ENCODE measurements at regions not wholly inside any gene's neighbourhood (a gene's known extent, or its start where the extent isn't known, plus 50 kb on each side); places are given as distances from the start of the nearest gene placed in this dataset.

DNA sequence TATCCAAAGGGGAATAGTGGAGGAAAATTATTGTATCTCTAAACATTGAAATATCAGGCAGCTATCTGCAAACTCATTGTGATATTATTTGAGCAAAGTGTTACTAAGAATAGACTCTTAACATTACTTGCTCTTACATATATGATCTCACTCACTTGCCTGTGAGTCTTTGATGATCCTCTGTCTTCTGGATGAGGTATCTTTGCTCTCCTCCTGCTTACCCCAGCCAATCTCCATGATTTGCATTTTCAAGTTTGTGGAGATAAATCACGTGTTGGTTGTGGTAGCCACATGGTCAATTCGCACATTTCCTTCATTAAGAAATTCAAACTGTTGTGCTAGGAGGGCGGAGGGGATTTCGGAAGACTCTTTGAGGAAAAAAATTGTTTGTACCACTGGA, 169.9 kb upstream of the S100G start:
- H3K4me3 Mint-ChIP-seq = no peak overlapping the region
- ChIA-PET CTCF (no interaction called here), POLR2A (no interaction called here)
- peaks cover 15% of the 10 kb centered on the region for H3K4me1 Mint-ChIP-seq (ENCODE audit: low read depth)
- H3K27me3 Mint-ChIP-seq (ENCODE audit: low read depth) = no peaks in the 10 kb centered on the region
- no peaks in the 10 kb centered on the region for H3K9me3 Mint-ChIP-seq (ENCODE audit: insufficient read depth)
- no peak overlapping the region for H3K27ac Mint-ChIP-seq
- no peaks in the 10 kb centered on the region for H3K36me3 Mint-ChIP-seq (ENCODE audit: low read depth)
- DNase-seq = no peak
- ATAC-seq = no peak

DNA sequence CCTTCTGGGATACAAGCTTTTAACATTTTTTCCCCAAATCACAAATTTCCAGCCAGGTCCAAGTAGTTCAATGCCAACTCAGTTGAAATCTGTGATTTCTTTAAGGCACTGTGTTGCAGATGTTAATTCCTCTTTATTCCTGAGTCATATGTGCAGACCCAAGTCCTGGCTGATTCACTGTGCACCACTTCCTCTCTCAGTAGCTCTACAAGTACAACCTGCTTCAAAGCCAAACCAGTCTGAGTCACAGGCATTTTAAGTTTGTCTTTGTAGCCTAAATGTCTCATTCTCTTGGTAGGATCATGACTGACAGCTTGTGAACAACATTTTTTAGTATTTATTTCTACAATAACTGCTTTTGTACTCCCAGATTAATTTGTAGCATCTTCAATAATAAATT, 165.6 kb upstream of the S100G start:
- Mint-ChIP-seq H3K4me1 (ENCODE audit: low read depth) (peaks cover 15% of the 10 kb centered on the region), H3K9me3 (ENCODE audit: insufficient read depth) (no peaks in the 10 kb centered on the region), H3K27me3 (ENCODE audit: low read depth) (no peaks in the 10 kb centered on the region), H3K36me3 (ENCODE audit: low read depth) (no peaks in the 10 kb centered on the region), H3K4me3 (no peak overlapping the region), H3K27ac (peak overlapping the region; percentile 39)
- ATAC-seq (peak; percentile 80), DNase-seq (peak; percentile 49)
- ChIA-PET POLR2A (no interaction called here), CTCF (no interaction called here)

DNA sequence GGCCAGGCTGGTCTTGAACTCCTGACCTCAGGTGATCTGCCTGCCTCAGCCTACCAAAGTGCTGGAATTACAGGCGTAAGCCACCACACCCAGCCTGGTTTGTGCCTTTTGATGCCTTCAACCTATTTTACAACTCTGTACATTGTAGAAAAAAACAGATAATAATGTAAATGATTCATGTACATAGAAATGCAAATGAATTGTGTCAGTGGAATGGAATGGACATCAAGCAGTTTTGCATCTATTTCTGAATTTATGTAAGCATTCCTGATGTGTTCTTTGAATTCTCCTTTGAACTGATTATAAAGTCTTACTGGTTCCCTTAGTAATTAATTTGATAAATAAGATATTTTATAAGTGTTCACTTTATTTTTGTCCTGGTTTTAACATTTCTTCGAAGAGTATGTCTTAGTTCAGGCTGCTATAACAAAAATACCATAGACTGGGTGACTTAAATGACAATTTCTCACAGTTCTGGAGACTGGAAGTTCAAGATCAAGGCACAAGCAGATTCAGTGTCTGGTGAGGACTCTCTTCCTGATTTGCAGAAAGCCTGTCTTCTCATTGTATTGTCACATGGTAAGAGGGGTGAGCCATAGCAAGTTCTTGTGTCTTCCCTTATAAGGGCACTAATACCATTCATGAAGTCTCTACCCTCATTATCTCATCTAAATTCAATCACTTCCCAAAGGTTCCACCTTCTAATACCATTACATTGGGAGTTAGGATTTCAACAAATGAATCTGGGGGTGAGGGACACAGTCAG, 162.2 kb upstream of the S100G start:
- ChIA-PET POLR2A (no interaction called here), CTCF (no interaction called here)
- no peak for DNase-seq
- Mint-ChIP-seq H3K36me3 (ENCODE audit: low read depth) (no peaks in the 10 kb centered on the region), H3K4me1 (ENCODE audit: low read depth) (peaks cover 15% of the 10 kb centered on the region), H3K4me3 (no peak overlapping the region), H3K27me3 (ENCODE audit: low read depth) (peaks cover 1% of the 10 kb centered on the region), H3K9me3 (ENCODE audit: insufficient read depth) (no peaks in the 10 kb centered on the region), H3K27ac (no peak overlapping the region)
- ATAC-seq = no peak

DNA sequence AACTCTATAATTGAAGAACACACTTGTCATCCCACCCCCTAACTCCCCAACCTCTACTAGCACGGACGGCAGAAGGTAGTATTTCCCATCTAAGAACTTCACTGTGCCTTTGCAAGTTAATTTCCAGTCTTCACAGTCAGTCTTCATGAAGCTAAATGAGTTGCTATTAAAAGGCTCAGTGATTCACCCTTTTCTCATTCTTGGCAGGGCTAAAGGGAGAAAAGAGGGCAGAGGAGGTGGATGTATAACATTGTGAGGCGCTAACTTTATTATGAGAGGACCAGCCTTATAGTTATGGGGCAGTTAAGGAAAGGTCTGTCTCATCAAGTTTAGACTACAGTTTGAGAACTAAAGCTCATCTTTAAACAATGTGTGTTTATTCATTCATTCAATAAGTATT, 161.0 kb upstream of the S100G start:
- CTCF ChIA-PET = no interaction called here
- Mint-ChIP-seq H3K9me3 (ENCODE audit: insufficient read depth) (no peaks in the 10 kb centered on the region), H3K36me3 (ENCODE audit: low read depth) (no peaks in the 10 kb centered on the region), H3K4me3 (no peak overlapping the region), H3K27ac (no peak overlapping the region), H3K27me3 (ENCODE audit: low read depth) (peaks cover 1% of the 10 kb centered on the region), H3K4me1 (ENCODE audit: low read depth) (peaks cover 11% of the 10 kb centered on the region)
- POLR2A ChIA-PET = no interaction called here
- DNase-seq (no peak), ATAC-seq (no peak)

DNA sequence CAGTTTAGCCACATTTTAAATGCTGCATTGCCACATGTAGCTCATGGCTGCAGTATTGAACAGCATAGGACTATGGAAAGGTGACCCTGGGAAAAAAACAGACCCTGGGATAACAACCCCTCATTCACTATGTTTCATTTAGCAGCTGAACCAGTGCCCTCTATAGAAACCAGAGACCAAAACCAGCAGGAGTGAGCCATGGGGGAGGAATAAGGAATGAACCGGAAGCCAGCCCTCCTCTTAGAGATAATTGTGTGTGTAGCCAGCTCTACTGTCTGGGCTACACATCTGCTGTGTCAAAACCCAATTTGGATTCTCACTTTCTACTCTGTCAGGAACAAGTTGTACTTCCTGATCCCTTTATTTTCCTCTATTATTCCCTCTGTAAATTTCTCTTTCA, 158.5 kb upstream of the S100G start:
- no peak for ATAC-seq
- no peak overlapping the region for H3K4me3 Mint-ChIP-seq
- no peak for DNase-seq
- H3K9me3 Mint-ChIP-seq (ENCODE audit: insufficient read depth) = no peaks in the 10 kb centered on the region
- H3K27me3 Mint-ChIP-seq (ENCODE audit: low read depth) = peaks cover 1% of the 10 kb centered on the region
- no peak overlapping the region for H3K27ac Mint-ChIP-seq
- H3K36me3 Mint-ChIP-seq (ENCODE audit: low read depth) = no peaks in the 10 kb centered on the region
- ChIA-PET CTCF (no interaction called here), POLR2A (no interaction called here)
- no peaks in the 10 kb centered on the region for H3K4me1 Mint-ChIP-seq (ENCODE audit: low read depth)

DNA sequence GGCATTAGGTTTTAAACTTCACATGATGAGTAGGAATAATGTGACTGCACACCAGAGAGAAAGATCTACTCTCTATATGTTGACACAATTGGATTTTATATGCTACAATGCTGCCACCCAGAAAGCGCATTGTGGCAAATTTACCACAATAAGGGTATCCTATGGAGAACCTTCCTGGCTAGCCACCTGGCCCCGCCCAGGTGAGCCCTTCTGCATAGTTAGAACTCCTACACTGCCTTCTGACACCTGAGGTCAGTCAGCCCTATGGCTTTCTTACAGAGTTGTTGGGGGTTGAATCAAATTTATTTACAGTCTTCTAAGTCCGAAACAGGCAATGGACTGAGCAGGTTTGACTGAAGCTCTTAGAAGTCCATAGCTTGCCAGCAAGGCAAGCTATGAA, 153.8 kb upstream of the S100G start:
- ChIA-PET CTCF (no interaction called here), POLR2A (no interaction called here)
- Mint-ChIP-seq H3K36me3 (ENCODE audit: low read depth) (no peaks in the 10 kb centered on the region), H3K4me3 (no peak overlapping the region), H3K27me3 (ENCODE audit: low read depth) (peaks cover 1% of the 10 kb centered on the region), H3K4me1 (ENCODE audit: low read depth) (no peaks in the 10 kb centered on the region), H3K9me3 (ENCODE audit: insufficient read depth) (no peaks in the 10 kb centered on the region), H3K27ac (no peak overlapping the region)
- DNase-seq (no peak), ATAC-seq (no peak)

DNA sequence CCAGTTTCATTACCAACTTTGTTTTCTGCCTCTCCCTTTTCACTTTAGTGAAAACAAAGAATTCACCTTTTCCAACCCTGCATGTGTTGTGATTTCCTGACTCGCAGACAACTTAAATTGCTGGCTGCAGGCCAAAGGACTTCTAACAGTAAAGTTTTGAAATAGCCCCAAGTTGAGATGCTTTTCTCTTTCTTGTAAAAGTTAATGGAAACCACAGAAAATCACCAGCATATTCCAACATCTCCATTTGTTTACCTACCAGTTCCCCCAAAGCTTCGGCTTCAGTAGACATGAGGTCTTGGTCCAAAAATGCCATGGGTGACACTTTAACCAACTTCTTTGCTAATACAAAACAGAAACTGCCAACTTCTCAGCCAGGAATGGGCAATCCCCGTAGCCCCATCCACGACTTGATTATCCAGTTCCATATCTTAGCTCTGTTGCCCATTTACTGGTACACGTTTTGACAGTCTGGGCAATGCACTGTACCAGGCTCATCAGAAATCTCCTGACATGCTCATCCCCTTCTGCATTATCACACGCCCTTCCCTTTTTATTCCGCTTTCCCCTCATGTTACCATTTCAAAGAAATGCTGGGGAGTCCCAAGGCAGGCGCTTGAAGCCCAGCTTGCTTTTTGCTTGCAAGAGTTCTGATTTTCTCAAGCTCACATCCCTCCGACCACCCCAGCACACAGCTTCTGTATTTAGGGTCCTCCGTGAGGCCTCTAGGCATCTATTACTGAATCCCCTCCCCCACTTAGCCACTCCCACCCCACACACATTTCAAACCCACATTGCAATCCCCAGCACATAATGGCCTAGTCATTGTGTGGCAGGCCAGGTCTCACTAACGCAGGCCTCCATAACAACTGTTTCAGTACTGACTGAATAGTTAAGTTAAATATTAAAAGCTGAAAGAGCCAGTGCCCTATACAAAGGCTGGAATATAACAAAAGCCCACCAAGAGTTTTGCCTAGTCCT, 137.9 kb upstream of the S100G start:
- POLR2A ChIA-PET = no interaction called here
- no peak for DNase-seq
- CTCF ChIA-PET = no interaction called here
- Mint-ChIP-seq H3K27me3 (ENCODE audit: low read depth) (no peaks in the 10 kb centered on the region), H3K4me3 (no peak overlapping the region), H3K36me3 (ENCODE audit: low read depth) (no peaks in the 10 kb centered on the region), H3K4me1 (ENCODE audit: low read depth) (no peaks in the 10 kb centered on the region), H3K27ac (no peak overlapping the region), H3K9me3 (ENCODE audit: insufficient read depth) (no peaks in the 10 kb centered on the region)
- no peak for ATAC-seq

DNA sequence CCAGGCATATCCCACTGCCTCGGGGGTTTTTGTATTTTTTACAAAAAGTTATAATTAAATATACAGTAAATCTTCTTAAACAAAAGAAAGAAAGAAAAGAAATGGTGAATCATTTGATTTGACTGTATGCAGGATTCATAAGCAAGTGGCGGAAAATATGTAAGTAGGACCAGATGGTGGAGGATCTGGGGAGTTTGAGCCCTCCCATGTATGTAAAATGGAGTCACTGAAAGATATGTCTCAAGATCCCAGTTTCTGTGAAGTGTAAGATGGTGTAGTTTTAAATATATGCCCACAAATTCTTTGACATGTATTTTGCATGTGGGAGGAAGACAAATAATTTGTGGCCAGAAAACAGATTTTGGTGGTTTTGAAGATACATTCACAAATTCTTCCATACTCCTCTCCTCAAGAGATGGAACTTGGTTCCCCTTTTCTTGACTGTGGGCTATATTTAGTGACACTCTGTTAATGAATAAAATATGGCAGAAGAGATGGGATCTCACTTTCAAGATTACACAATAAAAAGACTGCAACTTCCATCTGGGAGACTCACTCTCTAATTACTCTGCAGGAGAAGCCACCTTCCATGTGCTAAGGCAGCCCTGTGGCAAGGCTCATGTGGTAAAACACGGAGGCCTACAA, 133.6 kb upstream of the S100G start:
- Mint-ChIP-seq H3K36me3 (ENCODE audit: low read depth) (no peaks in the 10 kb centered on the region), H3K27me3 (ENCODE audit: low read depth) (no peaks in the 10 kb centered on the region), H3K9me3 (ENCODE audit: insufficient read depth) (no peaks in the 10 kb centered on the region), H3K27ac (no peak overlapping the region), H3K4me1 (ENCODE audit: low read depth) (no peaks in the 10 kb centered on the region), H3K4me3 (no peak overlapping the region)
- CTCF ChIA-PET = no interaction called here
- DNase-seq = no peak
- POLR2A ChIA-PET = no interaction called here
- no peak for ATAC-seq

DNA sequence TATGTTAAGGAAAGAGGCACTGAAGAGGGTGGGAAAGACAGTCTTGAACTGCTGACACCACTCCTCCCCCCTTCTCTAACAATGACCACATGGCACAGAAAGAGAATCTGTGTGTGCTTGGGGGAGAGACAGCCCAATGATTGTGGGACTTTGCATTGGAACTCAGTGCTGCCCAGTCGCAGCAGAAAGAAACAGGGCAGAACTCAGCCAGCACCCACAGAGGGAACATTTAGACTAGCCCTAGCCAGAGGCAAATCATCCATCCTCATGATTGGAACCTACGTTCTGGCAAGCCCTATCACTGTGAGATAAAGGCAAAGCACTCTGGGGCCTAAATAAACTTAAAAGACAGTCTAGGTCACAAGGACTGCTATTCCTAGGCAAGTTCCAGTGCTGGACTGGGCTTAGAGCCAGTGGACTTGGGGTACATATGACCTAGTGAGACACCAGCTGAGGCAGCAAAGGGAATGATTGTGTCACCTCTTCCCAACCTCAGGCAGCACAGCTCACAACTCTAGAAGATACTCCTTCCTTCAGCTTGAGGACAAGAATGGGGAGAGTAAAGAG, 132.8 kb upstream of the S100G start:
- ChIA-PET POLR2A (no interaction called here), CTCF (no interaction called here)
- Mint-ChIP-seq H3K27me3 (ENCODE audit: low read depth) (no peaks in the 10 kb centered on the region), H3K4me3 (no peak overlapping the region), H3K36me3 (ENCODE audit: low read depth) (no peaks in the 10 kb centered on the region), H3K4me1 (ENCODE audit: low read depth) (no peaks in the 10 kb centered on the region), H3K27ac (no peak overlapping the region), H3K9me3 (ENCODE audit: insufficient read depth) (peaks cover 2% of the 10 kb centered on the region)
- ATAC-seq (no peak), DNase-seq (no peak)

DNA sequence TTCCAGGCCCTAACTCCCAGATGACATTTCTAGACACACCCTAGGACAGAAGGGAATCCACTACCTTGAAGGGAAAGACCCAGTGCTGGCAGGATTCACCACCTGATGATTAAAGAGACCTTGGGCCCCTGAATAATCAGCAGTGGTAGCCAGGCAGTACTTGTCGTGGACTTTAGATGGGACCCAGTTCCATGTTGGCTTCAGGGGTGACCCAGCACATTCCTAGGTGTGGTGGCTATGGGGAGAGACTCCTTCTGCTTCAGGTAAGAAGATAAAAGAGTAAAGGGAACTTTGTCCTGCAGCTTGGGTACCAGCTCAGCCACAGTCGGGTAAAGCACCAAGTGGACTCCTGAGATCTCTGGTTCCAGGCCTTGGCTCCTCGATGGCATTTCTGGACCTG, 131.8 kb upstream of the S100G start:
- H3K27me3 Mint-ChIP-seq (ENCODE audit: low read depth) = no peaks in the 10 kb centered on the region
- peaks cover 4% of the 10 kb centered on the region for H3K9me3 Mint-ChIP-seq (ENCODE audit: insufficient read depth)
- no peak overlapping the region for H3K27ac Mint-ChIP-seq
- H3K36me3 Mint-ChIP-seq (ENCODE audit: low read depth) = no peaks in the 10 kb centered on the region
- ChIA-PET POLR2A (no interaction called here), CTCF (no interaction called here)
- no peak overlapping the region for H3K4me3 Mint-ChIP-seq
- H3K4me1 Mint-ChIP-seq (ENCODE audit: low read depth) = no peaks in the 10 kb centered on the region
- ATAC-seq (no peak), DNase-seq (no peak)

DNA sequence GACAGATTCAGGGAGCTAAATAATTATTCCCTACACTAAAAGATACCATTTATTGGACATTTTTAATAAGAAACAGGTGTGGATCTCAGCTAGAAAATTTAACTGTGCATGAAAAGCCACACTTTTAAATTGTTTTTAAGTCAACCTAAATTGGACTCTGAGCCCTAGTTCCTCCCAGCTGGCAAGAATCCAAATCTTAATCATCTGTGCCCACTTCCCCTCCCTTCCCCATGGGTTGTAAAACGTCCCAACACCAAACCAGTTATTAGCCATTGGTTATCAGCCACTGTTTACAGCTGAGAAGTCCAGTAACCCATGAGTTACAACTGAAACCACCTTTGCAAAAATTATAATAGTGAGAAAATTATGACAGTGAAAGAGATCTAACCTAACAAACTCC, 125.6 kb upstream of the S100G start:
- Mint-ChIP-seq H3K27ac (no peak overlapping the region), H3K27me3 (ENCODE audit: low read depth) (no peaks in the 10 kb centered on the region), H3K4me1 (ENCODE audit: low read depth) (peaks cover 20% of the 10 kb centered on the region), H3K4me3 (no peak overlapping the region), H3K9me3 (ENCODE audit: insufficient read depth) (peaks cover 11% of the 10 kb centered on the region), H3K36me3 (ENCODE audit: low read depth) (peaks cover 12% of the 10 kb centered on the region)
- no peak for ATAC-seq
- no peak for DNase-seq
- ChIA-PET POLR2A (no interaction called here), CTCF (interaction anchor here (1.2 kb wide), 1 partner anchor 87 kb away, joined by 3 read pairs; no protein-coding TSS in a partner anchor)

DNA sequence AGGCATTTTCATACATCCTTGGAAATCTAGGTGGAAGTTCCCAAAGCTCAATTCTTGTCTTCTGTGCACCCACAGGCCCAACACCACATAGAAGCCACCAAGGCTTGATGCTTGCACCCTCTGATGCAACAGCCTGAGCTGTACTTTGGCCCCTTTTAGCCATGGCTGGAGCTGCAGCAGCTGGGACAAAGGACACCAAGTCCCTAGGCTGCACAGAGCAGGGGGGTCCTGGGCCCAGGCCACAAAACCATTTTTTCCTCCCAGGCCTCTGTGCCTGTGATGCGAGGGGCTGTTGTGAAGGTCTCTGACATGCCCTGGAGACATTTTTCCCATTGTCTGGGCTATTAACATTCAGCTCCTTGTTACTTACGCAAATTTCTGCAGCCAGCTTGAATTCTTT, 124.0 kb upstream of the S100G start:
- no peak for ATAC-seq
- no peak overlapping the region for H3K27ac Mint-ChIP-seq
- peaks cover 16% of the 10 kb centered on the region for H3K36me3 Mint-ChIP-seq (ENCODE audit: low read depth)
- no peaks in the 10 kb centered on the region for H3K27me3 Mint-ChIP-seq (ENCODE audit: low read depth)
- H3K4me1 Mint-ChIP-seq (ENCODE audit: low read depth) = peaks cover 26% of the 10 kb centered on the region
- ChIA-PET CTCF (no interaction called here), POLR2A (no interaction called here)
- H3K9me3 Mint-ChIP-seq (ENCODE audit: insufficient read depth) = peaks cover 11% of the 10 kb centered on the region
- DNase-seq = no peak
- H3K4me3 Mint-ChIP-seq = no peak overlapping the region

Measured in activated CD8-positive, alpha-beta T cell treated with anti-CD3 and anti-CD28 coated beads, Interleukin-2, amount 10 ng/mL, durations not matched to agents 7 days and 5 days (primary cell).